ENCODE measurements at regions not wholly inside any gene's neighbourhood (a gene's known extent, or its start where the extent isn't known, plus 50 kb on each side); places are given as distances from the start of the nearest gene placed in this dataset.
A peak's percentile ranks its signal among the peaks of the same experiment; 100 is the strongest.

DNA sequence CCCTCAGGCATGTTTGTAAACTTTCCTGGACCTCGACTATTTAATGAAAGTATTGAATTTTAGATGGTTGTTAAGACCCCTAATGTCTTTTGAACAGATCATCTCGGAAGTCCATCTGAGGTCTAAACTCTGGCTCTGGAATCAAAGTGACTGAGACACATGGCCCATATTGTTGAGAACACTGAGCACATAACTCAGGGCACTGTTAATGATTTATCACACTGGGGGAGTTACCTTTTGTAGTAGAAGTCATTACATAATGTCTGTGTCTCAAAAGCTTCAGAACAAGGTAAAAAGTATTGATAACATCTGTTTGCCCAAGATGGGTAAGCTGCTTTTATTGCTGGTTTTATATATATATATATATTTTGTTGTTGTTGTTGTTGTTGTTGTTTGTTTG, 103.4 kb upstream of the HS3ST1 start:
- TF ChIP-seq CTCF (IDR thresholded peaks at IDR 0.05; ENCODE audit: insufficient read depth, low read length, severe bottlenecking), result no peak
- DNase-seq (ENCODE audit: low read depth) (no peak), FAIRE-seq (no peak)
- H3K36me3 ChIP-seq (ENCODE audit: control insufficient read depth, insufficient read depth, low read length), result no peaks in the 10 kb centered on the region
- no peaks in the 10 kb centered on the region for H3K27me3 ChIP-seq (ENCODE audit: control insufficient read depth, insufficient read depth, low read length)
- no peak overlapping the region for H3K4me3 ChIP-seq (ENCODE audit: low read depth, low read length)

- TF ChIP-seq CTCF (IDR thresholded peaks at IDR 0.05; ENCODE audit: insufficient read depth, low read length, severe bottlenecking), result no peak
- FAIRE-seq, result no peak
- Histone ChIP-seq H3K36me3 (ENCODE audit: control insufficient read depth, insufficient read depth, low read length) (no peaks in the 10 kb centered on the region), H3K27me3 (ENCODE audit: control insufficient read depth, insufficient read depth, low read length) (no peaks in the 10 kb centered on the region), H3K4me3 (ENCODE audit: low read depth, low read length) (no peak overlapping the region)
- peak; percentile 95 for DNase-seq (ENCODE audit: low read depth)
These were observed 101.0 kb upstream of the HS3ST1 start for GRCh38 chr4:11529625-11530201.

- no peak for FAIRE-seq
- Histone ChIP-seq H3K4me3 (ENCODE audit: low read depth, low read length) (no peak overlapping the region), H3K36me3 (ENCODE audit: control insufficient read depth, insufficient read depth, low read length) (no peaks in the 10 kb centered on the region), H3K27me3 (ENCODE audit: control insufficient read depth, insufficient read depth, low read length) (no peaks in the 10 kb centered on the region)
- peak; percentile 92 for DNase-seq (ENCODE audit: low read depth)
- TF ChIP-seq CTCF (IDR thresholded peaks at IDR 0.05; ENCODE audit: insufficient read depth, low read length, severe bottlenecking), result no peak
These were observed 96.4 kb upstream of the HS3ST1 start for GRCh38 chr4:11525085-11525484.

DNA sequence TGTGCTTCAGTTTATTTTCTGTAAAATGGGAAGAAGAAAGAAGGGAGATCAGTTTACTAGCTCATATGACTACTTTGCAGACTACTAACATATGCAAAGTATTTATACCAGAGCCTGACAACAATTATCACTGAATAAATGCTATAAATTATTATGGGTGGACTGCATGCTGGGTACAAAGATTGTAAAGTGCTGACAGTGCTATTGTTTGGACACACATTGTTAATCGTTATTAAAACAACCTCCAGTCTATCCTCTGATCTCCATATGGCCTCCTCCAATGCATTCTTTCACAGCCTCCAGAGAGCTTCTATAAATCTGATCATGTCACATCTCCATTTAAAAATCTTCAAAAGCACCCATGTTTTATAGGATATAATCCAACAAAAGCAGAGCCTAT, 90.1 kb upstream of the HS3ST1 start:
- no peak for DNase-seq (ENCODE audit: low read depth)
- no peak for FAIRE-seq
- H3K4me3 ChIP-seq (ENCODE audit: low read depth, low read length), result no peak overlapping the region
- no peaks in the 10 kb centered on the region for H3K27me3 ChIP-seq (ENCODE audit: control insufficient read depth, insufficient read depth, low read length)
- TF ChIP-seq CTCF (IDR thresholded peaks at IDR 0.05; ENCODE audit: insufficient read depth, low read length, severe bottlenecking), result no peak
- no peaks in the 10 kb centered on the region for H3K36me3 ChIP-seq (ENCODE audit: control insufficient read depth, insufficient read depth, low read length)

DNA sequence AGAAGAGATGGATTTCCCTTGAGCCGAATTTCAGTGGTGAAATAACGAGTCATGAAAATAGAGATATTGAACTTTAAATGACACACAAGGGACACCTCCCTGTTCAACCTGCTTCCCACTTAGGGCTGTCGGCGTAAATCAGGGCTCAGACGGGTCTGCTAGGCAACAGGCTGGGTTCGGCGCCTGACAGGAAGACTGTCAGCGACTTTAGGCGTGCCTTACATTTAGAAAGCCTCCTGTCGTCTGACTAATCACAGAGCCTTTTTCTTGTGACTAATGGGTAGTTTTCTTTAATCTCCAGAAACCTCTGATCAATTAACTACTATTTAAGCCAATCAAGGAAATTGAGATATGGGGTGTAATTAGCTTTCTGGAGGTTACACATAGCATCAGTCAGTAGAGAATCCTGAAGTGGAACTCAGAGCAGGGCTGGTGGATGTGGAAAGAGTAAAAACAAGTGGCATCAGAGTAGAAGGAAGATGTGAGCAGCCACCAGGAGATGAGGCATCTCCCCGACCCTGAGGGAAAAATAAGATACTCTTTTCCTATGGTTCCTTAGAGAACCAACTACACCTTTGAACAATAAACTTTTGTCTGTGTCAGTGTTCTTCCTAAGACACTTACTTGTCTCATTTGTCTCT, 86.2 kb upstream of the HS3ST1 start:
- Histone ChIP-seq H3K36me3 (ENCODE audit: control insufficient read depth, insufficient read depth, low read length) (no peaks in the 10 kb centered on the region), H3K27me3 (ENCODE audit: control insufficient read depth, insufficient read depth, low read length) (no peaks in the 10 kb centered on the region), H3K4me3 (ENCODE audit: low read depth, low read length) (no peak overlapping the region)
- DNase-seq (ENCODE audit: low read depth) (no peak), FAIRE-seq (no peak)
- TF ChIP-seq CTCF (IDR thresholded peaks at IDR 0.05; ENCODE audit: insufficient read depth, low read length, severe bottlenecking), result no peak

GRCh38 chr4:11514003-11514402, 85.3 kb upstream of the HS3ST1 start:
- TF ChIP-seq CTCF (IDR thresholded peaks at IDR 0.05; ENCODE audit: insufficient read depth, low read length, severe bottlenecking), result no peak
- DNase-seq (ENCODE audit: low read depth) (no peak), FAIRE-seq (no peak)
- H3K27me3 ChIP-seq (ENCODE audit: control insufficient read depth, insufficient read depth, low read length), result no peaks in the 10 kb centered on the region
- no peak overlapping the region for H3K4me3 ChIP-seq (ENCODE audit: low read depth, low read length)
- no peaks in the 10 kb centered on the region for H3K36me3 ChIP-seq (ENCODE audit: control insufficient read depth, insufficient read depth, low read length)

Measured in bronchial epithelial cell (primary cell).